HG03097 (cell line): ENCODE measurements at regions not wholly inside any gene's neighbourhood (a gene's known extent, or its start where the extent isn't known, plus 50 kb on each side); places are given as distances from the start of the nearest gene placed in this dataset.

Experiments
- ATAC-seq: cut with Tn5 transposase; IDR thresholded peaks from one replicate; pipeline ENCODE4 v1.9.1; 2021; ENCODE audit not compliant: unreplicated experiment, low FRiP score

DNA sequence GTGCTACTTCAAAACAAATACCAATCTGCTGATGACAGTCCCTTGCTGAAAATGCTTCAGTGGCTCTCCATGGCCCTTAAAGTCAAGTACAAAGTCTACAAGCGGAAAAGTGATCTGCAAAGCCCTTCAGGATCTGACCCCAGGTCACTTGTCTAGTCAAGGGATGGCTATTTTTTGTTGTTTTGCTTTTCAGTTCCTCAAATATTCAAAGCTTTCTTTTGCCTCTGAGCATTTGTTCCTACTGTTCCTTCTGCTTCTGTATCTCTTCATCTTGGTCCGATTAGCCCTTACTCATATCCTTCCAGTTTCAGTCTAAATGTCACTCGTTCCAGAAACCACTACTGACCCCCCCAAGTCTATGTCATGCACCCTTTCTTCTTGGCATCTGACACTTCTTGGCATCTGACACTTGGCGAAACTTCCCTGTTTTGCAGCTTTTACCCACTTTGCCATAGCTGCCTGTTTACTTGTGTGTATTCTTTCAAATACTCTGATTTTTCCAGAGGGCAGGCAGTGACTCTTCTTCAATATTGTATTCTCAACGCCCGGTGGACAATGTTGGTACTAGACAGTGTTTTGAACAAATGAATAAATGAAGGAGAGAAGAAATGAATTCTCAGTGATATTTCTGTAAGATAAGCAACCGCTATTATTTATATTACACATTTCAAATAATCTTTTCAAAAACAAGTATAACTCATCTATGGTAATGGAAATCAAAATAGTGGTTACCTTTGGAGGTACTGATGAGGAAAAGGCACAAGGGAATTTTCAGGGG is 175.9 kb upstream of the FN1 start:
- ATAC-seq, result no peak

GRCh38 chr2:215609089-215610032 is 173.5 kb upstream of the FN1 start:
- ATAC-seq, result no peak

GRCh38 chr2:215607766-215608165 is 171.9 kb upstream of the FN1 start:
- no peak for ATAC-seq

GRCh38 chr2:215606219-215606618 is 170.4 kb upstream of the FN1 start:
- ATAC-seq, result no peak

DNA sequence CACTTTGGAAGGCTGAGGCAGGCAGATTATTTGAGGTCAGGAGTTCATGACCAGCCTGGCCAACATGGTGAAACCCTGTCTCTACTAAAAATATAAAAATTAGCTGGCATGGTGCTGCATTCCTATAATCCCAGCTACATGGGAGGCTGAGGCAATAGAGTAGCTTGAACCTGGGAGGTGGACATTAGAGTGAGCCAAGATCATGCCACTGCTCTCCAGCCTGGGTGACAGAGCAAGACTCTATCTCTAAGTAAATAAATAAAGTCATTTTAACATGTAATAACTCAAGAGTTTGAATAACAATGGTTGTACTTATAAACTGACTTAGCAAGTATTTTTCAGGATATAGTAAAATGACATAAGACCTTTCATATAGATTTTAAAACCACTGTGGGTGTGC is 169.3 kb upstream of the FN1 start:
- ATAC-seq, result no peak

DNA sequence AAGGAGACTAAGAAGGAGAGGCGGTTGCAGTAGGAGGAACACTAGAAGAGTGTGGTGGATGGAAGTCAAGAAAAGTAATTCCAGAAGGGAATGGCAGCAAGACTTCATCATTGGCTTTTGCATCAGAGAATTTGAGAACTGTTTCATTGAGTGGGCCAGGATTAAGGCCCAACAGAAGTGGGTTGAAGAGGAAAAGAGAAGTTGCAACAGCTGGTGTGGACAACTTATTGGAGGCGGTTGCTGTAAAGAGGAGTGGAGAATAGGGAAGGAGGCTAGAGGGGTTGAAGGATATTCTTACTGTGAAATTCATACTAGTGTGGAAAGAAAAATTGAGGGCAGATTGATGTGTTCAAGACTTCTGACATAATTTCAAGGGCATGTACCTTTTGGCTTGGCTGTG is 168.7 kb upstream of the FN1 start:
- no peak for ATAC-seq

- no peak for ATAC-seq
Observed at GRCh38 chr2:215603440-215603839, 167.6 kb upstream of the FN1 start.

DNA sequence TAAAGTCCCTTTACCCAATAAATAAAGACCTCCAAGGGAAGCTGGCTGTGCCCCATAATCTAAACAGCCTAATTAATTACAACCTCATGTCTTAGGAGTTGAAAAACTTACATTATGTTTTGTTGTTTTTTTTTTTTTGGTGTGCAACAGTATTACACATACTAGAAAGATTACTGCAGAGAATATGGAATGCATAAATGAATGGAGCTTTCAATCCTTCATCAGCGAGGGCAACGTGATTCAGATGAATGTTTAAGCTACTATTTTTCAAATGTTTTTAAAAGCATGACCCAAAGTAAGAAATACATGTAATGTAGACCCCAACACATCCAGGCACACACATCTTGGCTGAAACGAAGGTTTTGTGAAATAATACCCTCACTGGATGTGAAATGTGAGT is 167.1 kb upstream of the FN1 start:
- ATAC-seq, result no peak

DNA sequence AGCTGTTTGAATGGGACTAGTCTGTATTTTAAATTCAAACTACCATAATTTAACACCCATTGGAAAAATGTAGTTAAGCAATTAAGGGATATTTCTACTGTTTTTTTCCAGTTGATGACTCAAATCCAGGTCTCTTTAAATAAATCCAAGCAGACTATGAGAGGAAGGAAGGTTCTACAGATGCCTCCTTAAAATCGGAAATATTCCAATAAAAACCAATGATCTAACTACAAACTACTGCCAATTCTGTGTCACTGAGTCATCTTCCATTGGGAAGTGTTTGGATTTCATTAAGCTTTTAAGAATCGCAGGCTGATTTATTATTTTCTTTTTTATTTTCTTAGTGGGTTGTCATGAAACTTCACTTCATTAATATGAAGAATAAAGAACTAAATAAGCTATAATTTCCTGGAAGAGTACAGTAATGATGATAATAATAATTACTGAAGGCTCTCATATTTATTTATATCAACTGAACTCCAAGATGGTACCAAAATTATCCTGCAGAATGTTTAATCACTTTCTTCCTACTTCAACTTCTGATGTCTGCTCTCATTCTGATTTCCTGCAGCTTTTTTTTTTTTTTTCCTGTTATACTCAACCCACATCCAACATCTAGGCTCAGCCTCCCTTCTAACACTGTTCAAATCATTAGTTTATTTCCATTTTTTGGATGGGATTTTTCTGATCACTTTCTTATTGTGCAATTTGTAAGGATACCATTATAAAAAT is 166.3 kb upstream of the FN1 start:
- no peak for ATAC-seq

GRCh38 chr2:215601526-215601925 is 165.7 kb upstream of the FN1 start:
- ATAC-seq, result no peak

DNA sequence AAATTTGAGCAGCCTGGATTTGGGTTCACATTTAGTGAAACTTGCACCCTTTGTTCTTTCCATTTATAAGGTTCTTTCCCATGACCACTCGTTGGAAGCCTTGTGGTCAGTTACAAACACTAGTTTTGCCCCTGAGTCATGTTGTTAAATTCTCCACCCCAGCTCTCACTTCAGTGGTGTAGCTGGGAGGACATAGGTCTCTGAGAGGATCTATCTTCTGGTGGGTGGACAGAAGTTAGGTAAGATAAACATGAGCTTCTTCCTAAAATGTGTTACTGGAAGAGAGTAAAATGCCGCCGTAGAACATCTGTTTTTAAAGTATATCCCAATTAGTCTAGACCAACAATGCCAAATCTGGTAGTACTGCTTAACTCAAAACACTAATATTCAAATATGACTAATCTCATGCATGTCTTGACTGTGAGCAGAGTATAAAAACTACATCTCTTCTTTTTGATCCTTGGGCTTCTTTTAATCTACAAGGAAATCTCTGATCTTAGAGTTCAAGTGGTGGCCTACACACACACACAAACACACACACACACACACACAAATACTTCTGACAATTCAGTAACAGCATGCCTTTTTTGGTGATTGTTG is 162.6 kb upstream of the FN1 start:
- ATAC-seq, result no peak

DNA sequence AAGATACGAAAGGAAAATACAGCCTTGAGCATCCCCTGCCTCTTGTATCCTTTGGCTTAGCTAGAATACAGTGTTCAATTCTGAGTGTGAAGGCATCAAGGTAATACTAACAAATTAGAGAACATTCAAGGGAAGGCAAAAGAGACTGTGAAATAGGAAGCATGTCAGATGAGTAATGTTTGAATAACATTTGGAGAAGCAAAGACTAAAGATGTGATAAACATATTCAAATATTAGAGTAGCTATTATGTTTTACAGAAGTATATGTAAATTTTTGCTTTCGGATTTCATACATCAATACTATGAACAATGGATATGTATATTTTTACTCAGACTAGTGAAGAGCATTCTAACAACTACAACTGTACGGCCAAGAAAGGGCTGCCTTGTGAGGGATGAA is 161.7 kb upstream of the FN1 start:
- ATAC-seq, result no peak

GRCh38 chr2:215594766-215595165 is 158.9 kb upstream of the FN1 start:
- ATAC-seq, result no peak

DNA sequence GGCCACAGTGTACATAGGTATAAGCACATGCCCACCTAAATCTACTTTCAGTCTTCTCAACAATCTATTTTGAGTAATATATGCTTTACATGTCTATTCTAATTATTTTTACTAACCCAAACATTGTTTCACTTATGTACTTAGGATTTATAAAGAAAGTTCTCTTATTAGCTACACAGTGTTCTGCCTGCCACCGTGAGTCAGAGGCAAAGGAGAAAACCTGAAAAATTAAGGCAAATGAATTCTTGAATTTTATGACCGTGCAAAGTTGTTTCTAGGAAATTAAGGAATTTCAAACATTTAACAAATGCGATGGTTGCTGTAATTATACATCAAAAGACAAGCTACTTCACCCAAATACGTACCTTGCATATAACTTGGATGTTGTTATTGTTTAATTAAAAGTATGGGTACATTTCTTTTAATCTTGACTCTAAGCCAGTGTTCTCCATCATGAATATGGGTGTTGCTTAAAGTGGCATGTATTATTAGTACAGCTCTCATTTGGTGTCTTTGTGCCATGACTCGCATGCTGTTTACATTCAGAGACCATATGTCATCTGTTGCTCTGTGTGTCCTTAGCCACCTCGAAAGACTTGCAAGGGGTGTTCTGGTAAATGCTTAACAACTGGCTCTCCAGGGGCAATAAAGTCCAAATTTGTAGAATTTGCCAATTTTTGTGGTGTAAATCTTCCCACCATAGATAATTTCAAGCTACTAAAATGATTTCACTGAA is 154.3 kb upstream of the FN1 start:
- no peak for ATAC-seq

GRCh38 chr2:215583881-215584280 is 148.0 kb upstream of the FN1 start:
- no peak for ATAC-seq

- ATAC-seq, result no peak
Observed at GRCh38 chr2:215579809-215580208, 143.9 kb upstream of the FN1 start.

DNA sequence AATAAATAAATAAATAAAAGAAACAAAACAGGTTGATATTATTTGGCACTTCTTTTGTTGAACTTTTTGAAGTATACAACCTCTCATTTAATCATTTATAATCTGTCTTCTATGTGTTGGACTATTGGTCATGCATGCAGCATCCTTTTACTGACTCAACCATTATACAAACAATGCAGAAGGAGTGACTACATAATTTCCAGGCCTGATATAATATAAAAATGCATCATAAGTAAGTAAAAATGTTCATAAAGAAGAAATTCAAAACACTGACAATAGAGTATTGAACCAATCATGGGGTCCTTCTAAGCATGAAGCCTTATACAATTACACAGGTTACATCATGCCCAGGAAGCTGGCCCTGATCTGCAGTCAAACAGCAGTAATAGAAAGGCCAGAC is 141.5 kb upstream of the FN1 start:
- ATAC-seq, result no peak

- ATAC-seq, result no peak
Observed at GRCh38 chr2:215576572-215576971, 140.7 kb upstream of the FN1 start.

- no peak for ATAC-seq
Observed at GRCh38 chr2:215573496-215573895, 137.6 kb upstream of the FN1 start.

- no peak for ATAC-seq
Observed at GRCh38 chr2:215572341-215572848, 136.5 kb upstream of the FN1 start.
